ENCODE measurements at regions not wholly inside any gene's neighbourhood (a gene's known extent, or its start where the extent isn't known, plus 50 kb on each side); places are given as distances from the start of the nearest gene placed in this dataset.

- TF ChIP-seq POLR2A (IDR thresholded peaks at IDR 0.05) (no peak), CTCF (IDR thresholded peaks at IDR 0.05) (no peak)
- no peak for DNase-seq (ENCODE audit: low spot score in 2 of 2)
- intact Hi-C loops (cut with DNase I; ENCODE audit: low total_unique reads): no loop called here
- WGBS, 2 donors: 94 to 98% methylated on average over 7 of the region's 7 CpGs
- no peak overlapping the region for H3K4me3 ChIP-seq (ENCODE audit: low read depth, poor library complexity, severe bottlenecking)
Observed at GRCh38 chr21:31511258-31511657, 148.2 kb upstream of the SOD1 start.

- no peak for TF ChIP-seq CTCF (IDR thresholded peaks at IDR 0.05)
- TF ChIP-seq POLR2A (IDR thresholded peaks at IDR 0.05): no peak
- H3K4me3 ChIP-seq (ENCODE audit: low read depth, poor library complexity, severe bottlenecking): no peak overlapping the region
- DNase-seq (ENCODE audit: low spot score in 2 of 2): peak; percentile 49 to 87
- 35 to 51% methylated on average over 14 of the region's 14 CpGs for WGBS, 2 donors
- intact Hi-C loops (cut with DNase I; ENCODE audit: low total_unique reads): no loop called here
Observed at GRCh38 chr21:31509194-31510017, 150.1 kb upstream of the SOD1 start.

GRCh38 chr21:31505975-31506374 is 153.5 kb upstream of the SOD1 start:
- H3K4me3 ChIP-seq (ENCODE audit: low read depth, poor library complexity, severe bottlenecking): no peak overlapping the region
- intact Hi-C loops (cut with DNase I; ENCODE audit: low total_unique reads): no loop called here
- TF ChIP-seq POLR2A (IDR thresholded peaks at IDR 0.05): no peak
- no peak for TF ChIP-seq CTCF (IDR thresholded peaks at IDR 0.05)
- 70 to 78% methylated on average over 7 of the region's 7 CpGs for WGBS, 2 donors
- no peak for DNase-seq (ENCODE audit: low spot score in 2 of 2)

GRCh38 chr21:31503939-31504338 is 155.6 kb upstream of the SOD1 start:
- DNase-seq (ENCODE audit: low spot score in 2 of 2): peak in 1 of 2 donors; percentile 66
- WGBS, 2 donors: 59 to 66% methylated on average over 3 of the region's 3 CpGs
- no peak for TF ChIP-seq POLR2A (IDR thresholded peaks at IDR 0.05)
- no peak for TF ChIP-seq CTCF (IDR thresholded peaks at IDR 0.05)
- H3K4me3 ChIP-seq (ENCODE audit: low read depth, poor library complexity, severe bottlenecking): no peak overlapping the region
- intact Hi-C loops (cut with DNase I; ENCODE audit: low total_unique reads): no loop called here

- no peak overlapping the region for H3K4me3 ChIP-seq (ENCODE audit: low read depth, poor library complexity, severe bottlenecking)
- no peak for TF ChIP-seq POLR2A (IDR thresholded peaks at IDR 0.05)
- TF ChIP-seq CTCF (IDR thresholded peaks at IDR 0.05): no peak
- 45 to 57% methylated on average over 2 of the region's 2 CpGs for WGBS, 2 donors
- DNase-seq (ENCODE audit: low spot score in 2 of 2): no peak
- intact Hi-C loops (cut with DNase I; ENCODE audit: low total_unique reads): no loop called here
Observed at GRCh38 chr21:31503467-31503866, 156.0 kb upstream of the SOD1 start.

All from lower leg skin (tissue), 4 donors.